Common myeloid progenitor, CD34-positive (primary cell): ENCODE measurements at regions not wholly inside any gene's neighbourhood (a gene's known extent, or its start where the extent isn't known, plus 50 kb on each side); places are given as distances from the start of the nearest gene placed in this dataset.

Experiments
- CTCF ChIA-PET: fragments of 350-600 bp; sonication (Branson Sonifier 250); formaldehyde crosslinking; loops from one replicate; lab custom pipeline; 2021; ENCODE audit warnings: antibody characterized with exemption; lab: Charles Lee
- POLR2A ChIA-PET: fragments of 350-600 bp; sonication (Branson Sonifier 250); formaldehyde crosslinking; loops from one replicate; lab custom pipeline; 2021; ENCODE audit warnings: antibody characterized with exemption; lab: Charles Lee
- DNase-seq, 3 donors: peaks; one replicate each; pipeline versions ENCODE4 v3.0.0 to v3.0.0-alpha.2; 2013
- H3K27ac ChIP-seq, 2 experiments: 1 replicate in 1 of 2; 2 replicates in 1 of 2; pipeline ENCODE4 v1.7.0; 2013; ENCODE audit warnings: inconsistent platforms in 2 of 2, low read length in 2 of 2, mild to moderate bottlenecking in 2 of 2, low read depth in 1 of 2, moderate library complexity in 1 of 2; ENCODE audit not compliant: severe bottlenecking in 2 of 2, insufficient read depth in 1 of 2, poor library complexity in 1 of 2
- H3K27me3 ChIP-seq, 5 experiments: replicated peaks in 2 of 5; 1 replicate in 3 of 5; 2 replicates in 2 of 5; pipeline versions ENCODE4 v1.6.1 to v1.7.0; 2013; ENCODE audit warnings: low read length in 4 of 5, mild to moderate bottlenecking in 2 of 5, moderate library complexity in 2 of 5, inconsistent platforms in 1 of 5; ENCODE audit not compliant: insufficient read depth in 5 of 5, control insufficient read depth in 4 of 5
- H3K36me3 ChIP-seq, 4 experiments: 1 replicate in 2 of 4; 2 replicates in 2 of 4; pipeline versions ENCODE4 v1.6.1 to v1.7.0; 2013; ENCODE audit warnings: low read length in 3 of 4, control low read depth in 1 of 4, mild to moderate bottlenecking in 1 of 4; ENCODE audit not compliant: control insufficient read depth in 4 of 4, insufficient read depth in 4 of 4
- H3K4me1 ChIP-seq, 4 experiments: 1 replicate in 3 of 4; 2 replicates in 1 of 4; pipeline versions ENCODE4 v1.6.1 to v1.7.1; 2013; ENCODE audit warnings: low read length in 3 of 4, mild to moderate bottlenecking in 3 of 4, control low read depth in 1 of 4, inconsistent platforms in 1 of 4, moderate library complexity in 1 of 4; ENCODE audit not compliant: control insufficient read depth in 4 of 4, insufficient read depth in 4 of 4; ENCODE audit errors: control extremely low read depth in 1 of 4
- H3K4me3 ChIP-seq, 7 experiments: 1 replicate in 4 of 7; 2 replicates in 3 of 7; pipeline versions ENCODE4 v1.5.1 to v1.7.0; 2013; ENCODE audit warnings: mild to moderate bottlenecking in 7 of 7, low read length in 6 of 7, moderate library complexity in 6 of 7, inconsistent platforms in 2 of 7, low read depth in 2 of 7, control low read depth in 1 of 7; ENCODE audit not compliant: insufficient read depth in 4 of 7, control insufficient read depth in 1 of 7; ENCODE audit errors: extremely low read depth in 1 of 7
- H3K9me3 ChIP-seq, 5 experiments: 1 replicate in 4 of 5; 2 replicates in 1 of 5; pipeline versions ENCODE4 v1.6.1 to v1.7.1; 2013; ENCODE audit warnings: low read length in 4 of 5, mild to moderate bottlenecking in 2 of 5, inconsistent platforms in 1 of 5, low read depth in 1 of 5, moderate library complexity in 1 of 5; ENCODE audit not compliant: control insufficient read depth in 4 of 5, insufficient read depth in 2 of 5; ENCODE audit errors: control extremely low read depth in 1 of 5
- WGBS: methylation state at CpG from one replicate; pipeline ENCODE4 v1.1.5; 2013; ENCODE audit not compliant: insufficient coverage; 5-methylcytosine and 5-hydroxymethylcytosine counted together

GRCh38 chr15:96073908-96074307 is 256.6 kb upstream of the NR2F2 start:
- no peak overlapping the region for H3K27ac ChIP-seq
- CTCF ChIA-PET = interaction anchor here (0.6 kb wide), 1 partner anchor 191 kb away, joined by 3 read pairs; no protein-coding TSS in a partner anchor
- WGBS = 92% methylated on average over 2 of the region's 4 CpGs

DNA sequence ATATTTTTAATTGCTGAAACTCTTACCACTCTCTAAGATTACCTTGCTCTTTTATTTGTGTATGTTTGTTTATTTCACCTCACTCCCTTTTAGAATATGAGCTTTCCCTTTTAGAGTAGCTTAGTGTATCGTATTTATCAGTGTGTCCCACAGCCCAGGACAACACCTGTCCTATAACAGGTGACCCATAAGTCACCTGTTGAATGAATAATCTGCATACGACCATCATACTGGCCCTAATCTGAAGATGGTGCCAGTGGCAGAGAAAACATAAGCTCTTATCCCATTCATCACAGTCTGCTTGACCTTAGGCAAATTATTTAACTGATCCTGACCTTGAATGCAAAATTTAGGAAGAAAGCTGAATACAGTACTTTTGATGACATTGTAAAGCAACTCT is 254.6 kb upstream of the NR2F2 start:
- no peaks in the 10 kb centered on the region for H3K4me1 ChIP-seq
- no peaks in the 10 kb centered on the region for H3K36me3 ChIP-seq
- ChIA-PET CTCF (interaction anchor here (1.2 kb wide), 1 partner anchor 11 kb away, joined by 4 read pairs; no protein-coding TSS in a partner anchor), POLR2A (no interaction called here)
- 83% methylated on average over 2 of the region's 2 CpGs for WGBS
- no peak for DNase-seq
- H3K9me3 ChIP-seq = no peaks in the 10 kb centered on the region
- peaks cover 0 to 15% (median 3%) of the 10 kb centered on the region in 5 experiments for H3K27me3 ChIP-seq
- no peak overlapping the region for H3K27ac ChIP-seq
- H3K4me3 ChIP-seq = no peak overlapping the region

More at GRCh38 chr15:96073908-96074307, 256.6 kb upstream of the NR2F2 start:
- H3K4me3 ChIP-seq = no peak overlapping the region
- POLR2A ChIA-PET = no interaction called here
- H3K9me3 ChIP-seq = no peaks in the 10 kb centered on the region
- peaks cover 0 to 17% (median 8%) of the 10 kb centered on the region in 5 experiments for H3K27me3 ChIP-seq
- H3K36me3 ChIP-seq = no peaks in the 10 kb centered on the region
- H3K4me1 ChIP-seq = no peaks in the 10 kb centered on the region
- DNase-seq = no peak

- ChIA-PET POLR2A (no interaction called here), CTCF (interaction anchor here (1.2 kb wide), 1 partner anchor 10 kb away, joined by 4 read pairs; no protein-coding TSS in a partner anchor)
- DNase-seq = no peak
- Histone ChIP-seq H3K27ac (no peak overlapping the region), H3K36me3 (no peaks in the 10 kb centered on the region), H3K27me3 (peaks cover 0 to 15% (median 3%) of the 10 kb centered on the region in 5 experiments), H3K9me3 (no peaks in the 10 kb centered on the region), H3K4me3 (no peak overlapping the region), H3K4me1 (no peaks in the 10 kb centered on the region)
- 100% methylated on average over 4 of the region's 6 CpGs for WGBS
Measured at GRCh38 chr15:96076350-96076749, 254.2 kb upstream of the NR2F2 start.

GRCh38 chr15:96079041-96079440 is 251.5 kb upstream of the NR2F2 start:
- POLR2A ChIA-PET = no interaction called here
- Histone ChIP-seq H3K4me3 (no peak overlapping the region), H3K27ac (no peak overlapping the region), H3K27me3 (peaks cover 2 to 18% (median 3%) of the 10 kb centered on the region in 5 experiments), H3K36me3 (no peaks in the 10 kb centered on the region), H3K4me1 (no peaks in the 10 kb centered on the region), H3K9me3 (peaks cover 0 to 8% (median 0%) of the 10 kb centered on the region in 5 experiments)
- no peak for DNase-seq
- 98% methylated on average over 3 of the region's 4 CpGs for WGBS
- CTCF ChIA-PET = no interaction called here

GRCh38 chr15:96079882-96080281 is 250.6 kb upstream of the NR2F2 start:
- Histone ChIP-seq H3K36me3 (no peaks in the 10 kb centered on the region), H3K27ac (no peak overlapping the region), H3K4me1 (no peaks in the 10 kb centered on the region), H3K4me3 (no peak overlapping the region), H3K9me3 (peaks cover 0 to 8% (median 0%) of the 10 kb centered on the region in 5 experiments), H3K27me3 (peaks cover 2 to 19% (median 4%) of the 10 kb centered on the region in 5 experiments)
- CTCF ChIA-PET = no interaction called here
- POLR2A ChIA-PET = no interaction called here
- 89% methylated on average over 2 of the region's 3 CpGs for WGBS
- DNase-seq = no peak

GRCh38 chr15:96086164-96086563 is 244.3 kb upstream of the NR2F2 start:
- no peak overlapping the region for H3K27ac ChIP-seq
- ChIA-PET POLR2A (no interaction called here), CTCF (interaction anchor here (0.6 to 1.2 kb wide), 2 partner anchors 10 to 50 kb away, joined by 3 to 4 read pairs; no protein-coding TSS in a partner anchor)
- peaks cover 9 to 45% (median 11%) of the 10 kb centered on the region in 5 experiments for H3K27me3 ChIP-seq
- no peaks in the 10 kb centered on the region for H3K36me3 ChIP-seq
- H3K4me1 ChIP-seq = no peaks in the 10 kb centered on the region
- no peak overlapping the region for H3K4me3 ChIP-seq
- WGBS = 41% methylated on average over 3 of the region's 3 CpGs
- H3K9me3 ChIP-seq = peaks cover 0 to 8% (median 0%) of the 10 kb centered on the region in 5 experiments
- DNase-seq = no peak

DNA sequence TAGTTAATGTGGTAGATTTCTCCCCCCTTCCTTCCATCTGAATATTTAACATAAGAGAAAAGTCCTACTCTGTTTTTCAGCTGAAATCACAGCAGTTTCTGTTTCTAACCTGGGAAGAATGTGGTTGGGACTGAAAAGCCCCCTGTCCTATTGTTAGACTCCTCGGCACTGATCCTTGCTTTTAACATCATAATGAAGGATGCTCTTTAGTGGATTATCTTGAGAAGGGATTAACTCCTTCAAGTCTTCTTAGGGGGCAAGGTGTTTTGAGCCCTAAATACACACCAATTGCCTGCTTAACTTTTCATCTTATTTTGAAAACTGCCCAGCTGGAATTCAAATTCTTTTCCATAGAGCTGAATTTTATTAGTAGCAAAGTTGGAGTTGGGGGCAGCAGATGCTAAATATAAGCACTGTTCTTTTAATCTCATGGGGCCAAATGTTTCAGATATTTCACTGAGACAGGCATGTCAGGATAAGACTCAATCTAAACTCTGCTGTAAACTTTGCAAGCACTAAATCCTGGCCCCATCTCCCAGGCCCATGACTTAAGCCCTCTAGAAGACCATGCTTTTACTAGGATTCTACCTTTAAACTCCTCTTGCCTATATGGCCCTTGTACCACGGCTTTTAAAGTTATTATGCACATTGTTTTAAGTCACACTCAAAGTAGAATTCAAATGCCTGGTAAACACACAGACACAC is 243.2 kb upstream of the NR2F2 start:
- no peak overlapping the region for H3K27ac ChIP-seq
- H3K9me3 ChIP-seq = peaks cover 0 to 1% (median 0%) of the 10 kb centered on the region in 5 experiments
- H3K4me1 ChIP-seq = no peaks in the 10 kb centered on the region
- H3K27me3 ChIP-seq = peaks cover 9 to 42% (median 10%) of the 10 kb centered on the region in 5 experiments
- ChIA-PET CTCF (interaction anchor here (1.2 kb wide), 1 partner anchor 12 kb away, joined by 4 read pairs; no protein-coding TSS in a partner anchor), POLR2A (no interaction called here)
- no peaks in the 10 kb centered on the region for H3K36me3 ChIP-seq
- DNase-seq = no peak
- WGBS = 50% methylated on average over 1 of the region's 2 CpGs
- no peak overlapping the region for H3K4me3 ChIP-seq
